ENCODE measurements at regions not wholly inside any gene's neighbourhood (a gene's known extent, or its start where the extent isn't known, plus 50 kb on each side); places are given as distances from the start of the nearest gene placed in this dataset.
A peak's percentile ranks its signal among the peaks of the same experiment; 100 is the strongest.

DNA sequence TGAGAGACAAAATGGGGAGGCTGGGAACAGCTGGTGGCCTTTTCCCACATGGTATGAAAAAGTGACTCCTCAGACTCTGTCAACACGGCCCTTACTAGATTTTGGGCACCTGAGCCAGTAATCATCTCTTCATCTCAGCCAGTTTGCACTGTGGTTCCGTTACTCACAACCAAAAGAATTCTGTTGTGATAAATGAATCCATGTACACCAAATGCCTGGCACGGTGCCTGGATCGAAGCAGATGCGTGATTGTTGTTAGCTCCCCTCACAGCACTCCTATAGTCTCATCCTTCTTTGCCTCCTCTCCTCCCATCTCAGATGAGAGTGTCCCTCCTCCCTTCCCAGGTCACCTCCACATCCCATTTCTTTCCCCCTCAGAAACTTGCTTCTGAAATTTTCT is 57.9 kb upstream of the GJB5 start:
- TF ChIP-seq, protein P1, sequence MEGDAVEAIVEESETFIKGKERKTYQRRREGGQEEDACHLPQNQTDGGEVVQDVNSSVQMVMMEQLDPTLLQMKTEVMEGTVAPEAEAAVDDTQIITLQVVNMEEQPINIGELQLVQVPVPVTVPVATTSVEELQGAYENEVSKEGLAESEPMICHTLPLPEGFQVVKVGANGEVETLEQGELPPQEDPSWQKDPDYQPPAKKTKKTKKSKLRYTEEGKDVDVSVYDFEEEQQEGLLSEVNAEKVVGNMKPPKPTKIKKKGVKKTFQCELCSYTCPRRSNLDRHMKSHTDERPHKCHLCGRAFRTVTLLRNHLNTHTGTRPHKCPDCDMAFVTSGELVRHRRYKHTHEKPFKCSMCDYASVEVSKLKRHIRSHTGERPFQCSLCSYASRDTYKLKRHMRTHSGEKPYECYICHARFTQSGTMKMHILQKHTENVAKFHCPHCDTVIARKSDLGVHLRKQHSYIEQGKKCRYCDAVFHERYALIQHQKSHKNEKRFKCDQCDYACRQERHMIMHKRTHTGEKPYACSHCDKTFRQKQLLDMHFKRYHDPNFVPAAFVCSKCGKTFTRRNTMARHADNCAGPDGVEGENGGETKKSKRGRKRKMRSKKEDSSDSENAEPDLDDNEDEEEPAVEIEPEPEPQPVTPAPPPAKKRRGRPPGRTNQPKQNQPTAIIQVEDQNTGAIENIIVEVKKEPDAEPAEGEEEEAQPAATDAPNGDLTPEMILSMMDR (IDR thresholded peaks at IDR 0.05): no peak
- no peak overlapping the region for H3K27ac ChIP-seq (ENCODE audit: low read depth in 1 of 2, low read length in 2 of 2)
- Mint-ChIP-seq H3K4me3 (no peak overlapping the region), H3K9me3 (peaks cover 0 to 4% (median 0%) of the 10 kb centered on the region in 7 donors), H3K4me1 (no peaks in the 10 kb centered on the region), H3K36me3 (no peaks in the 10 kb centered on the region), H3K27me3 (ENCODE audit: low read depth in 3 of 3) (peaks cover 1 to 4% (median 3%) of the 10 kb centered on the region in 3 donors), H3K27ac (no peak overlapping the region)
- no peaks in the 10 kb centered on the region for H3K4me1 ChIP-seq (ENCODE audit: control insufficient read depth in 1 of 2, insufficient read depth in 2 of 2, low read length in 2 of 2)
- 71% methylated on average over 5 of the region's 5 CpGs for WGBS (ENCODE audit: insufficient coverage)
- H3K9ac ChIP-seq (ENCODE audit: insufficient read depth, low read length, poor library complexity, severe bottlenecking): no peak overlapping the region
- no peaks in the 10 kb centered on the region for H3K9me3 ChIP-seq (replicated peaks in 1 of 2; ENCODE audit: control insufficient read depth in 1 of 2, insufficient read depth in 1 of 2, low read length in 2 of 2)
- no peak overlapping the region for H3K4me3 ChIP-seq (replicated peaks in 1 of 3; ENCODE audit: low read depth in 2 of 3, low read length in 3 of 3)
- H3K79me2 ChIP-seq (ENCODE audit: insufficient read depth, low read length): no peaks in the 10 kb centered on the region
- no peaks in the 10 kb centered on the region for H3K36me3 ChIP-seq (replicated peaks in 1 of 2; ENCODE audit: control insufficient read depth in 1 of 2, insufficient read depth in 2 of 2, low read length in 2 of 2)
- H4K20me1 ChIP-seq (ENCODE audit: insufficient read depth, low read length): no peaks in the 10 kb centered on the region
- no peak overlapping the region for H2AFZ ChIP-seq (ENCODE audit: insufficient read depth, low read depth, low read length, poor library complexity, severe bottlenecking)
- DNase-seq: no peak
- H3K4me2 ChIP-seq (replicated peaks; ENCODE audit: extremely low read depth, low read length, poor library complexity, severe bottlenecking): no peak overlapping the region
- intact Hi-C loops (cut with micrococcal nuclease): no loop called here
- no peaks in the 10 kb centered on the region for H3K27me3 ChIP-seq (ENCODE audit: control insufficient read depth in 2 of 2, insufficient read depth in 2 of 2, low read length in 2 of 2)

DNA sequence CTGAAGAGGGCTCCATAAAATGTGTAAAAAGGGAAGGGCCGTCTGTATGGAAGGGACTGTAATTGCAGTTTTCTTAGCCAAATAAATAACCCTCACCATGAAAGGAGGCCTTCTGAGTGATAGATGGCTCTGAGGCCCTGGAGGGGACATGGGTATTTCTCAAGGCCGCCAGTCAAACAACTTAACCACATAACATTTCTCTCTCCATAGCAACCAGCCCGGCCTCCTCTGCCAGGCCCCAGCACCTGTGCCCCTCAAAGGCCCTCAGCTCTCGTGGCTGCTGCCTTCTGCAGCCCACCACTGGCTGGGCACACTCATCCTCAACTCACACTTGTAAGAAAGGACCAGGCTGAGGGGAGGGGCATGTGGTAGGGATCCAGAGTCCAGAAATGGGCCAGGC is 57.0 kb upstream of the GJB5 start:
- Histone ChIP-seq H3K27me3 (ENCODE audit: control insufficient read depth in 2 of 2, insufficient read depth in 2 of 2, low read length in 2 of 2) (no peaks in the 10 kb centered on the region), H3K9me3 (replicated peaks in 1 of 2; ENCODE audit: control insufficient read depth in 1 of 2, insufficient read depth in 1 of 2, low read length in 2 of 2) (no peaks in the 10 kb centered on the region), H3K27ac (ENCODE audit: low read depth in 1 of 2, low read length in 2 of 2) (no peak overlapping the region), H3K9ac (ENCODE audit: insufficient read depth, low read length, poor library complexity, severe bottlenecking) (no peak overlapping the region), H2AFZ (ENCODE audit: insufficient read depth, low read depth, low read length, poor library complexity, severe bottlenecking) (no peak overlapping the region), H3K4me3 (replicated peaks in 1 of 3; ENCODE audit: low read depth in 2 of 3, low read length in 3 of 3) (no peak overlapping the region), H3K4me1 (ENCODE audit: control insufficient read depth in 1 of 2, insufficient read depth in 2 of 2, low read length in 2 of 2) (no peaks in the 10 kb centered on the region), H3K79me2 (ENCODE audit: insufficient read depth, low read length) (no peaks in the 10 kb centered on the region), H3K4me2 (replicated peaks; ENCODE audit: extremely low read depth, low read length, poor library complexity, severe bottlenecking) (no peak overlapping the region), H3K36me3 (replicated peaks in 1 of 2; ENCODE audit: control insufficient read depth in 1 of 2, insufficient read depth in 2 of 2, low read length in 2 of 2) (no peaks in the 10 kb centered on the region), H4K20me1 (ENCODE audit: insufficient read depth, low read length) (no peaks in the 10 kb centered on the region)
- intact Hi-C loops (cut with micrococcal nuclease): no loop called here
- Mint-ChIP-seq H3K9me3 (peaks cover 0 to 4% (median 0%) of the 10 kb centered on the region in 7 donors), H3K36me3 (no peaks in the 10 kb centered on the region), H3K27ac (peak overlapping the region in 1 of 7 donors; percentile 70), H3K4me1 (no peaks in the 10 kb centered on the region), H3K4me3 (no peak overlapping the region), H3K27me3 (ENCODE audit: low read depth in 3 of 3) (peaks cover 1 to 4% (median 3%) of the 10 kb centered on the region in 3 donors)
- TF ChIP-seq, protein P1 (IDR thresholded peaks at IDR 0.05): no peak
- DNase-seq: no peak
- WGBS (ENCODE audit: insufficient coverage): 33% methylated on average over 3 of the region's 4 CpGs
